ENCODE measurements at regions not wholly inside any gene's neighbourhood (a gene's known extent, or its start where the extent isn't known, plus 50 kb on each side); places are given as distances from the start of the nearest gene placed in this dataset.

GRCh38 chr9:7871977-7872730 is 72.6 kb upstream of the DMAC1 start:
- FAIRE-seq (no peak), DNase-seq (ENCODE audit: low read depth, low spot score) (no peak)
- Histone ChIP-seq H3K9ac (replicated peaks; ENCODE audit: extremely low read depth, insufficient read depth, low read length) (no peak overlapping the region), H3K27me3 (ENCODE audit: control insufficient read depth in 2 of 2, insufficient read depth in 2 of 2, low read length in 2 of 2) (no peaks in the 10 kb centered on the region), H3K27ac (ENCODE audit: insufficient read depth, low read depth, low read length) (no peak overlapping the region), H4K20me1 (replicated peaks; ENCODE audit: control insufficient read depth, extremely low read depth, insufficient read depth, low read length) (no peaks in the 10 kb centered on the region), H3K9me1 (replicated peaks; ENCODE audit: control insufficient read depth, extremely low read depth, insufficient read depth, low read length) (no peaks in the 10 kb centered on the region), H3K4me2 (ENCODE audit: insufficient read depth, low read length) (no peak overlapping the region), H3K4me3 (replicated peaks in 1 of 3; ENCODE audit: insufficient read depth in 1 of 3, low read depth in 1 of 3, low read length in 3 of 3) (no peak overlapping the region), H3K36me3 (ENCODE audit: control insufficient read depth in 2 of 2, extremely low read depth in 1 of 2, insufficient read depth in 2 of 2, low read length in 2 of 2) (no peaks in the 10 kb centered on the region), H3K9me3 (replicated peaks; ENCODE audit: control insufficient read depth, insufficient read depth, low read length) (no peaks in the 10 kb centered on the region), H2AFZ (ENCODE audit: low read depth, low read length) (no peak overlapping the region), H3K79me2 (ENCODE audit: control insufficient read depth, insufficient read depth, low read length) (no peaks in the 10 kb centered on the region), H3K4me1 (ENCODE audit: control insufficient read depth, extremely low read depth, insufficient read depth, low read length) (no peaks in the 10 kb centered on the region)
- no TSS peak for BruUV-seq (replicated peaks)
- TF ChIP-seq JUN (IDR thresholded peaks at IDR 0.05; ENCODE audit: borderline replicate concordance, insufficient read depth, insufficient read length, low read depth) (no peak), POLR2AphosphoS5 (IDR thresholded peaks at IDR 0.05; ENCODE audit: insufficient read depth, low read depth, low read length) (no peak), MYC (IDR thresholded peaks at IDR 0.05; ENCODE audit: low read depth, low read length) (no peak), MAX (IDR thresholded peaks at IDR 0.05; ENCODE audit: insufficient read depth, insufficient read length) (no peak), FOS (IDR thresholded peaks at IDR 0.05; ENCODE audit: borderline replicate concordance, insufficient read depth, low read length) (no peak)
- TF ChIP-seq, protein P1, sequence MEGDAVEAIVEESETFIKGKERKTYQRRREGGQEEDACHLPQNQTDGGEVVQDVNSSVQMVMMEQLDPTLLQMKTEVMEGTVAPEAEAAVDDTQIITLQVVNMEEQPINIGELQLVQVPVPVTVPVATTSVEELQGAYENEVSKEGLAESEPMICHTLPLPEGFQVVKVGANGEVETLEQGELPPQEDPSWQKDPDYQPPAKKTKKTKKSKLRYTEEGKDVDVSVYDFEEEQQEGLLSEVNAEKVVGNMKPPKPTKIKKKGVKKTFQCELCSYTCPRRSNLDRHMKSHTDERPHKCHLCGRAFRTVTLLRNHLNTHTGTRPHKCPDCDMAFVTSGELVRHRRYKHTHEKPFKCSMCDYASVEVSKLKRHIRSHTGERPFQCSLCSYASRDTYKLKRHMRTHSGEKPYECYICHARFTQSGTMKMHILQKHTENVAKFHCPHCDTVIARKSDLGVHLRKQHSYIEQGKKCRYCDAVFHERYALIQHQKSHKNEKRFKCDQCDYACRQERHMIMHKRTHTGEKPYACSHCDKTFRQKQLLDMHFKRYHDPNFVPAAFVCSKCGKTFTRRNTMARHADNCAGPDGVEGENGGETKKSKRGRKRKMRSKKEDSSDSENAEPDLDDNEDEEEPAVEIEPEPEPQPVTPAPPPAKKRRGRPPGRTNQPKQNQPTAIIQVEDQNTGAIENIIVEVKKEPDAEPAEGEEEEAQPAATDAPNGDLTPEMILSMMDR (IDR thresholded peaks at IDR 0.05; ENCODE audit: extremely low read depth in 1 of 2, insufficient read depth in 1 of 2, low read depth in 1 of 2, low read length in 2 of 2), result no peak
- CTCF ChIA-PET, result no interaction called here
- intact Hi-C loops (cut with micrococcal nuclease), result no loop called here
- POLR2A ChIA-PET, result no interaction called here
- dilution Hi-C loops (cut with MboI; ENCODE audit: extremely low pct_ligation_motif_present, low sequenced_read_pairs), result no loop called here

All from endothelial cell of umbilical vein (primary cell).